ENCODE measurements at regions not wholly inside any gene's neighbourhood (a gene's known extent, or its start where the extent isn't known, plus 50 kb on each side); places are given as distances from the start of the nearest gene placed in this dataset.
"Not testable (repeated sequence)": the region's sequence is repeated elsewhere in the genome, so short reads cannot be mapped to it uniquely, and the experiment has no call there.

DNA sequence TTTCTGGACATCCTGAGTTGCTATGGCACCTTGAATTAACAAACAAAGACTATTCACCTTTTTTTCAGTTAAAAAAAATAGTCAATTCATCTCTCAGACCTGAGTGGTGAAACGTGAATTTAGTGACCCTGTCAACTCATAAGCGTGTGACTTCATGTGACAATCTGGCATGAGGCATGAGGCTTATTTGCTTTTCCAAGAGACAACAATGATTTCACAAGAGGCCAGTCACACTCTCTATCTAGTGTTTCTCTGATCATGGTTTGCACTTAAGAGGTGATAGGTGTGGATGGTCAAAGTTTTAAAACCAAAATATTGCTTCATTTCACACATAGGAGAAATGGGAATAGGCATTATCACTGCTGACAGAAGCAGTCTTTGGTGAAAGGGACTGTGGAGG is 559.6 kb upstream of the ACO1 start:
- DNase-seq = no peak
- in situ Hi-C loops (cut with MboI; ENCODE audit: low pct_unique_long_range_greater_than_20kb, low sequenced_read_pairs) = no loop called here

DNA sequence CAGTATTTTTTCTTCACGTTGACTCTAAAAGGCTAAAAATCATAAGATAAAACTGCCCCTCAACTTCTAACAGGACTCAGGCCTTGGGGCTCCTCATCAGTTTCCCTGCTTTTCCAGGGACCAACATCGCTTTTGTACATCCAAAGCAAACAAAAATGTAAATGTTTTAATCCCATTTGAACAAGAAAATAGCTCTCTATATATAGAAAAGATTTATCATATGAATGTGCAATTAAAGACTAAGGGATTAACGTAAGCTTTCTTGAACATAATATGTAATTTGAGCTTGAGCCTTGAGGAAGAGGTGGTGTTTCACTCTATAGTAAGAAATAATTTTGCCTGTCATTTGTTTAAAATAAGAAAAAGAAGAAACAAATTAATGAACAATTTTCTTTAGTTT is 547.2 kb upstream of the ACO1 start:
- no peak for DNase-seq
- in situ Hi-C loops (cut with MboI; ENCODE audit: low pct_unique_long_range_greater_than_20kb, low sequenced_read_pairs) = no loop called here

DNA sequence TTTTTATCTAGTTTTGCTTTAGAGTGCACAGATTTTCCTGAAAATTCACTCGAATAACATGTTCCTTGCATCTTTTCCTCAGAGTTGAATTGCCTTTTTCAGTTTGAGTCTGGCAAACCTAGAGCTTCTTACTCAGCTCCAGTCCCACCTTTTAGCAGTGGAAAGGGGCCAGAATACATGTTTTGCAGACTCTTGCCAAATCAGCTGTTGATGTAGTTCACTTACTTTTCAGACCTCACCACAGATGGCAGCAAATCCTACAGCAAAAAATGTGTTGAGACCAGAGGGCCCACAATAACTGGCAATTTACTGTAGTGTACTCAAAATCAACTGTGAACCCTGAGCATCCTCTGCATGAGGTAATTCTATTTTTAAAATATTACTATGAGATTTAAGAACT is 545.2 kb upstream of the ACO1 start:
- no peak for DNase-seq
- in situ Hi-C loops (cut with MboI; ENCODE audit: low pct_unique_long_range_greater_than_20kb, low sequenced_read_pairs) = no loop called here

DNA sequence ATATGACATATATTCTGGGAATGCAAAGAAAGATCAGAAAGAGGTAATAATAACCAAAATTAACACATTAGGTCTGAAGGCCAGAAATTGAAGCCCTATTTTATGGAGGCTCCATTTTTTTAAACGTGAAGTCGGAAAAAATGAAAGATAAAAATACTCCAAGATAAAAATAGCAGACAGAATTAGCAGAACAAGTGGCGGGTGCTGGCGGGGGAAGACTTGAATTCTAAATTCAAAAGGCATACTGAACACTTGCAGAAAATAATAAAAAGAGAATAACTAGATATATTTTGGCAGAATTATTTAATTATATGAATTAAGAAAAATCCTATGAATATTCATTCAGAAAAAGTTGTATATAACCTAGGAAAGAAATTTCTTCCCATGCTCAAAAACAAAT is 543.7 kb upstream of the ACO1 start:
- in situ Hi-C loops (cut with MboI; ENCODE audit: low pct_unique_long_range_greater_than_20kb, low sequenced_read_pairs) = no loop called here
- DNase-seq = no peak

GRCh38 chr9:31847963-31848362 is 536.5 kb upstream of the ACO1 start:
- no peak for DNase-seq
- in situ Hi-C loops (cut with MboI; ENCODE audit: low pct_unique_long_range_greater_than_20kb, low sequenced_read_pairs) = no loop called here

DNA sequence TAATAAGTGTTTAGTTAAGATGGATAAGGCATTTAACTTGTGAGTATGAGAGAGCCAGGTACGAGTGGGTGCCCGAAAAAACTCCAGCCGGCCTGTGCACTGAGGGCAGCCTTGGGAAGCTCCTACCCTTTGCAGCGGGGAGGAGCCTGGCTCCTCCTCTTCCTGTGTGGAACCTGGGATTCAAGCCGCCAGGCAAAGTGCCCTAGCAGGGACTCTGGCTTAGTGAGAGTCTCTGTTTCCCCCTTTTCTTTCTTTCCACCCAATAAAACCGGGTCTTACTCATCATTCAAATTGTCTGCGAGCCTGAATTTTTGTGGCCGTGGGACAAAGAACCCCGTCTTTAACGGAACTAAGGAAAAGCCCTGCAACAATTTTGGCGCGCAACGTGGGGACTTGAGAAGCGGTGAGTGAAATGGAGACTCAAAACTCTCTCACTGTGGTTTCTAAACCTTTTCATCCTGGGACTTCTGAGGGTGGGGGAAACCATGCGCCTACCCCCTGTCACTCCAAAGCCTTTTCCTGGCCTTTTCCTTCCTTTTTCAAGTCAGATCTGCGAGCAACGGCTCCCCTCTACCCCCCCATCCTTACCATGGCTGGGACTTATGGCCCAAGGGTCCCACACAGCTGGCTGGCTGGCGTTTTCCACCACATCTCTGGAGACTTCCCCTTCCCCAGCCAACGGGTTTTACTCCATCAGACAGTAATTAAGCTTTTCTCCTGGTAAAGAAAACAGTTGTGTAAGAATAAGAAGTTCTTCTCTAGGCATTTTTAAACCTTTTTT is 535.7 kb upstream of the ACO1 start:
- in situ Hi-C loops (cut with MboI; ENCODE audit: low pct_unique_long_range_greater_than_20kb, low sequenced_read_pairs) = no loop called here

DNA sequence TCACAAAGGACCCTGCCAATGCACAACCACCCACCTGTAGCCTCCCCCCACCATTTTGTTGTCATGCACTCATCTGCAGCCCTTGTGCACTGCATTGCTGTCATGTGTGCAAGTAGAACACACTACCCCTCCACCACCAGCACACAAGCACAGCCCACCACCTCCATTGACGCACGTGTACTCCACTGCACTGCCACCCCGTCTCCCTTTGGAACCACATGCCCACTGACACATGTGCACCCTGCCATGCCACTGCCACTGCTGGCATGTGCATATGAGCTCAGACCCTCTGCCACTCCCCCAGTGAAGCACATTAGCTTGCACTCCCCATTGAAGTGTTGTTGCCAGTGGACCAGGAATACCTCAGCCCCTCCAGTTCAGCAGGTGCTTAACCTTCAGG is 530.3 kb upstream of the ACO1 start:
- DNase-seq = no peak
- in situ Hi-C loops (cut with MboI; ENCODE audit: low pct_unique_long_range_greater_than_20kb, low sequenced_read_pairs) = no loop called here

More for the DNA sequence above, 535.7 kb upstream of the ACO1 start:
- DNase-seq = no peak

DNA sequence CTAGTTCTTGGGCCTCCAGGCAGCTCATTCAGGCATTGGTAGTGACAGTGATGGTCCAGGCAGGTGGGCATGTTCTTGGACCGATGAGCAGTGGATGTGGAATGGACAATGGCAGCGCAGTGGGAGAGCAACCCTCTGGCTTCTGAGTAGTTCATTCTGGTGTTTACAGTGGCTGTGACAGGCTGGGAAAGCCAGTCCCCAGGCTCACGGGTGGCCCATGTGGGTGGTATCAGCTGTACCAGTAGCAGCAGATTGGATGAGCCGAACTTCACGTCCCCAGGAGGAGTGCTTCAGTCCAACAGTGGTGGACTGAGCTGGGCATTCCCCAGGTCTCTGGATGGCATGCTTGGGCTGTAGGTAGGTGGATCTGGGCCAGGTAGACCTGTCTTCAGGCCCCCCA is 515.6 kb upstream of the ACO1 start:
- in situ Hi-C loops (cut with MboI; ENCODE audit: low pct_unique_long_range_greater_than_20kb, low sequenced_read_pairs) = no loop called here
- DNase-seq = no peak

GRCh38 chr9:31870276-31870675 is 514.2 kb upstream of the ACO1 start:
- in situ Hi-C loops (cut with MboI; ENCODE audit: low pct_unique_long_range_greater_than_20kb, low sequenced_read_pairs) = no loop called here
- DNase-seq = no peak

GRCh38 chr9:31873722-31874121 is 510.7 kb upstream of the ACO1 start:
- no peak for DNase-seq
- in situ Hi-C loops (cut with MboI; ENCODE audit: low pct_unique_long_range_greater_than_20kb, low sequenced_read_pairs) = no loop called here

DNA sequence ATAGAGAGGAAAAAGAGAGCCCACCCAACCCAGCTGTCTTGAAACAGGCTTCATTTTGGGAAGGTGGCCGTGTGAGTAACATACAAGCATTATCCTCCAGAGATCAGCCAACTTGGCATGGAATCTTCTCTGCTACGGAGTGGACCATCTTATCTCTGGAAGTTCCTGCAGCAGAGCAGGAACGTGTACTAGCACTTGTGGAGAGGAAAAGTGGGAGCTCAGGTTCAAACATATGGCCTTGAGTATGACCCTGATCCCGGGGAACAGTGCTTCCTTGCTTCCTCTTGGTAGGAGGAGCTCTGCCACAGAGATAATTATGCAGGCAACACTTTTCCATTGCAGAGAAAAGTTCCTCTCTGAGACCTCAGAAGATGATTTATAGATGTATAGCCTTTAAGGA is 490.4 kb upstream of the ACO1 start:
- DNase-seq = no peak

GRCh38 chr9:31908158-31908890 is 476.1 kb upstream of the ACO1 start:
- in situ Hi-C loops (cut with MboI; ENCODE audit: low pct_unique_long_range_greater_than_20kb, low sequenced_read_pairs) = no loop called here

More for the DNA sequence above, 490.4 kb upstream of the ACO1 start:
- in situ Hi-C loops (cut with MboI; ENCODE audit: low pct_unique_long_range_greater_than_20kb, low sequenced_read_pairs) = no loop called here

GRCh38 chr9:31908891-31909480 is 475.5 kb upstream of the ACO1 start:
- in situ Hi-C loops (cut with MboI; ENCODE audit: low pct_unique_long_range_greater_than_20kb, low sequenced_read_pairs) = no loop called here
- DNase-seq = no peak

More at GRCh38 chr9:31908158-31908890, 476.1 kb upstream of the ACO1 start:
- DNase-seq = no peak

GRCh38 chr9:31912636-31913035 is 471.8 kb upstream of the ACO1 start:
- no peak for DNase-seq
- in situ Hi-C loops (cut with MboI; ENCODE audit: low pct_unique_long_range_greater_than_20kb, low sequenced_read_pairs) = no loop called here

GRCh38 chr9:31916591-31917241 is 467.7 kb upstream of the ACO1 start:
- in situ Hi-C loops (cut with MboI; ENCODE audit: low pct_unique_long_range_greater_than_20kb, low sequenced_read_pairs) = no loop called here
- DNase-seq = no peak

DNA sequence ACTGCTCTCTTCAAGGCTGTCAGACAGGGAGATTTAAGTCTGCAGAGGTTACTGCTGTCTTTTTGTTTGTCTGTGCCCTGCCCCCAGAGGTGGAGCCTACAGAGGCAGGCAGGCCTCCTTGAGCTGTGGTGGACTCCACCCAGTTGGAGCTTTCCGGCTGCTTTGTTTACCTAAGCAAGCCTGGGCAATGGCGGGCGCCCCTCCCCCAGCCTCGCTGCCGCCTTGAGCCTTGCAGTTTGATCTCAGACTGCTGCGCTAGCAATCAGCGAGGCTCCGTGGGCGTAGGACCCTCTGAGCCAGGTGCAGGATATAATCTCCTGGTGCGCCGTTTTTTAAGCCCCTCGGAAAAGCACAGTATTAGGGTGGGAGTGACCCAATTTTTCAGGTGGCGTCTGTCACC is 446.7 kb upstream of the ACO1 start:
- in situ Hi-C loops (cut with MboI; ENCODE audit: low pct_unique_long_range_greater_than_20kb, low sequenced_read_pairs); DNase-seq: not testable (repeated sequence)

DNA sequence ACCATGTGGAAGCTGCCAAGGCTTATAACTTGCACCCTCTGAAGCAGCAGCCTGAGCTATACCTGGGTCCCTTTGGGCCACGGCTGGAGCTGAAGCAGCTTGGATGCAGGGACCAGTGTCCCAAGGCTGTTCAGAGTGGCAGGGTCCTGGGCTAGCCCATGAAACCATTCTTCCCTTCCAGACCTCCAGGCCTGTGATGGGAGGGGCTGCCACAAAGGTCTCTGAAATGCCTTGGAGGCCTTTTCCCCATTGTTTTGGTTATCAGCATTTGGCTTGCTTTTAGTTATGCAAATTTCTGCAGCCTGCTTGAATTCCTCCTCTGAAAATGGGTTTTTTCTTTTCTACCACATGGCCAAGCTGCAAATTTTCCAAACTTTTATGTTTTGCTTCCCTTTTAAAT is 433.7 kb upstream of the ACO1 start:
- in situ Hi-C loops (cut with MboI; ENCODE audit: low pct_unique_long_range_greater_than_20kb, low sequenced_read_pairs) = no loop called here
- no peak for DNase-seq

GRCh38 chr9:31958572-31958971 is 425.9 kb upstream of the ACO1 start:
- in situ Hi-C loops (cut with MboI; ENCODE audit: low pct_unique_long_range_greater_than_20kb, low sequenced_read_pairs) = no loop called here
- no peak for DNase-seq

- in situ Hi-C loops (cut with MboI; ENCODE audit: low pct_unique_long_range_greater_than_20kb, low sequenced_read_pairs) = no loop called here
- DNase-seq = no peak
These were observed 414.9 kb upstream of the ACO1 start for GRCh38 chr9:31969552-31969951.

GRCh38 chr9:31983895-31984294 is 400.5 kb upstream of the ACO1 start:
- in situ Hi-C loops (cut with MboI; ENCODE audit: low pct_unique_long_range_greater_than_20kb, low sequenced_read_pairs) = no loop called here
- DNase-seq = no peak
